GM19467 (cell line): ENCODE measurements at regions not wholly inside any gene's neighbourhood (a gene's known extent, or its start where the extent isn't known, plus 50 kb on each side); places are given as distances from the start of the nearest gene placed in this dataset.
A peak's percentile ranks its signal among the peaks of the same experiment; 100 is the strongest.

ENCODE experiments used
- ATAC-seq: cut with Tn5 transposase; IDR thresholded peaks from one replicate; pipeline ENCODE4 v1.9.1; 2021; ENCODE audit warnings: mild to moderate bottlenecking, moderate library complexity; ENCODE audit not compliant: unreplicated experiment

GRCh38 chr2:6236317-6236716, 544.1 kb downstream of the SOX11 start:
- ATAC-seq: no peak

- no peak for ATAC-seq
Measured at GRCh38 chr2:6237039-6237660, 545.0 kb downstream of the SOX11 start.

GRCh38 chr2:6249557-6249956, 557.4 kb downstream of the SOX11 start:
- ATAC-seq: no peak

- no peak for ATAC-seq
Measured at GRCh38 chr2:6254441-6254840, 562.3 kb downstream of the SOX11 start.

GRCh38 chr2:6264198-6264597, 572.0 kb downstream of the SOX11 start:
- ATAC-seq: no peak

- no peak for ATAC-seq
Measured at GRCh38 chr2:6281524-6281923, 584.2 kb downstream of the CMPK2 start.

- no peak for ATAC-seq
Measured at GRCh38 chr2:6283259-6283658, 582.4 kb downstream of the CMPK2 start.

- ATAC-seq: no peak
Measured at GRCh38 chr2:6287406-6287805, 578.3 kb downstream of the CMPK2 start.

- no peak for ATAC-seq
Measured at GRCh38 chr2:6288791-6289190, 576.9 kb downstream of the CMPK2 start.

- no peak for ATAC-seq
Measured at GRCh38 chr2:6290217-6291015, 575.3 kb downstream of the CMPK2 start.

- no peak for ATAC-seq
Measured at GRCh38 chr2:6294791-6295190, 570.9 kb downstream of the CMPK2 start.

- no peak for ATAC-seq
Measured at GRCh38 chr2:6297238-6297637, 568.5 kb downstream of the CMPK2 start.

- ATAC-seq: no peak
Measured at GRCh38 chr2:6301426-6301825, 564.3 kb downstream of the CMPK2 start.

GRCh38 chr2:6308986-6309385, 556.7 kb downstream of the CMPK2 start:
- no peak for ATAC-seq

- ATAC-seq: peak; percentile 91
Measured at GRCh38 chr2:6309415-6310255, 556.1 kb downstream of the CMPK2 start.

- peak; percentile 25 for ATAC-seq
Measured at GRCh38 chr2:6310256-6311215, 555.2 kb downstream of the CMPK2 start.

- ATAC-seq: no peak
Measured at GRCh38 chr2:6312367-6312766, 553.3 kb downstream of the CMPK2 start.

- ATAC-seq: no peak
Measured at GRCh38 chr2:6314218-6314960, 551.3 kb downstream of the CMPK2 start.

GRCh38 chr2:6325616-6326015, 540.1 kb downstream of the CMPK2 start:
- no peak for ATAC-seq

GRCh38 chr2:6326958-6327357, 538.7 kb downstream of the CMPK2 start:
- ATAC-seq: no peak
